Tongue (tissue), 1 donor: ENCODE measurements at regions not wholly inside any gene's neighbourhood (a gene's known extent, or its start where the extent isn't known, plus 50 kb on each side); places are given as distances from the start of the nearest gene placed in this dataset.

ENCODE experiments used
- DNase-seq: peaks from one replicate; pipeline ENCODE4 v3.0.0-alpha.2; 2015

GRCh38 chr19:30656520-30657100 is 284.4 kb downstream of the ZNF536 start:
- DNase-seq = no peak

GRCh38 chr19:30653646-30654386 is 281.6 kb downstream of the ZNF536 start:
- no peak for DNase-seq

DNA sequence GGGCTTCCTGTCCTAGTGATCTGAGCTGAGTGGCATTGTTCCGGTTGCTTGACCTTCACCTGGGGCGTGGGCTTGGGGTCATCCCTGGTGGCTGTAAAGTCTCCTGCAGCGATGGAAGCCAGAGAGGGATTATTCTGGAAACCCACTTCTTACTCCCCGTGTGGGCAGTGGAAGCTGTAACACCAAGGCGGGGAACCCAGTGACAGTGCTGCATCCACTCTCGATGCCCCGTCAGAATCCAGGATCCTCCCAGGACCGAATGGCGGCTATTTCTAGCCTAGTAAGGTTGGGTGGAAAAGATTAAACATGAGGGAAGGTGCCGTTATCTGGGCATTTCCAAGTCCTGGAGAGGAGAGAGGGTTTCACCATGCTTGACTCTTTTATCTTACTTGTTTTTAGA is 280.6 kb downstream of the ZNF536 start:
- no peak for DNase-seq

- DNase-seq = no peak
Observed at GRCh38 chr19:30651691-30652090, 279.5 kb downstream of the ZNF536 start.

- no peak for DNase-seq
Observed at GRCh38 chr19:30651066-30651465, 278.9 kb downstream of the ZNF536 start.

GRCh38 chr19:30649934-30650614 is 277.9 kb downstream of the ZNF536 start:
- DNase-seq = peak; percentile 91

GRCh38 chr19:30648866-30649862 is 277.0 kb downstream of the ZNF536 start:
- DNase-seq = peak; percentile 63

DNA sequence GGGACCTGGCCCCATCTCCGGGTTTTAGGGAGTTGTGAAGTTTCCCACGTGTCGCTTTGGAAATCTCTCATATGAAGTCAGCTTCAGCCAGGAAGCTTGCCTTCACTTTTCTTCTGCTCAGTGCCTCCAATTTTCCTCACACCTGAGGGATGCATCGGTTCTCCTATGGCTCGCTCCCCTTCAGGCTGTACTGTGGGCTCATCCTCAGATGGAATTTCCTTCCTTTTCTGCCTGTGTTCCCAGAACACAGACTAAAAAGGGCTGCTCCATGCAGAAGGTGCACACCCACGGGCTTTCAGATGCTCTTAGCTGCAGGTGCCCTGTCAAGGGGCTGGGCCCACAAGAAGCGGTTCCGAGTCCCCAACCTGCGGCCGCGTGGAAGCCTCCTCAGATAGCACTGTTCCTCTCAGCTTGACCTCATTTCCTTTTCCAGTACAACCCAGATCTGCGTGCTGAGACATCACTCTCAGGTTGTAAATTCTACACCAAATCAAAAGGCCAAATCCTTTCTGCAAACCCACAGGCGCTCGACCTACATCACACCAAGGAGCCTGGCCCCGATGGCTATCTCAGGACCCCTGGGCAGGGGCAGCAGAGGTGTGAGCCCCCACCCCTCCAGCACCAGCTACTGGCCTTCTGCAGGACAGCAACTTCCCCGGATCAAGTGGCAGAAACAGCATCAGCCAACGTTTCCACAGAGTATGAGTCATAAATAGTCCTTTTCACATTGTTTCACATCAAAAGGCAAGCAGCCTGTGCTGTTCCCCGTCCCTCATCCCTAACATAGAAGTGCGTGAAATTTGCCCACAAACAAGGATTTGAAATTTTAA is 275.9 kb downstream of the ZNF536 start:
- DNase-seq = peak; percentile 48

DNA sequence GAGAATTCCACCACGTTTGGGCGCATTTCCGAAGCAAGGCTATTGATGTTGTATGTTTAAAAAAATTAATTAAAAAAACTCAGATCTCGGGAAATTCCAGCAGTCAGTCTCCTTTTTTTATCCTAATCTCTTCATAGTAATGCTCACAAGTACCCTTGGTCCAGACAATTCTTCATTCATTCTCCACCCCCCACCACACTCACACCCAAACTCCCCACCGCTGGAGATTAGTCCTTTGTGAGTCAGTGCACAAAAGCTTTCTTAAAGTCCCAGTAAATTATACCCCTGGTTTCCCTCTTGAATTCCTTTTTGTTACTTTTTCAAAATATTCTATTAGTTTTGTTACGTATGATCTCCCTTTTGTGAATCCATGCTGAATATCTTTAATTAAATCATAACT is 274.6 kb downstream of the ZNF536 start:
- DNase-seq = no peak

GRCh38 chr19:30645946-30646577 is 273.9 kb downstream of the ZNF536 start:
- DNase-seq = no peak

DNA sequence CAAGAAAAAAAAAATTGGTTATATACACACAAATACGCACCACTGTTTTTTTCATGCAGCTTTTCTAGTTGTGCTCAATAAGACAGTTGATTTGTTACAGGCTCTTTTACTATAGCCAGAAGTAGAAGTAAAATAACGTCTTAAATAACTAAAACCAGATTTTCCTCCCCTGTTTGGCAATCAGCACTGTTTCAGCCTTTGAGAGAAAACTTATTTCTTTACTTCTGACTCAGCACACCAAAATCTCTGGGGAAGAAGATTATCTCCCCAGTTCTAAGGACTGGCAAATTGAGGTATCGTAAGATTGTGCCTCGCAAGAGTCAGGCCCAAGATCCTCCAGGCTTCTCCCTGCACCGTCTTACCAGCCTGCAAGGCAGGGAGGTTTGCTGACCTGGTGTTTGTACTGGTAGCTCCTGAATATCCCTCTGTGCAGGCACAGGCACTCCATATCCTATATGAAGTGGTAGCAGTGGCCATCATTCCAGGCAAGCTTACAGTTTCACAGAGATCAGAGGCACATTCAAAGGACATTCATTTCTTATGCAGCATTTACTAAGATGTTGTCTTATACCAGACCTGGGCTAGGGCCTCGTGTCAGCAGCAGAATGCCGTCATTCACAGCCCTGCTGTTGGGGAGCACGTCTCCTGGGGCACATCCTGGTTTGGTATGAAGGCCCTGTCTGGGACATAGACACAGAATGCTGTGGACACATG is 268.2 kb downstream of the ZNF536 start:
- peak; percentile 79 for DNase-seq

- no peak for DNase-seq
Observed at GRCh38 chr19:30638889-30639288, 266.7 kb downstream of the ZNF536 start.

DNA sequence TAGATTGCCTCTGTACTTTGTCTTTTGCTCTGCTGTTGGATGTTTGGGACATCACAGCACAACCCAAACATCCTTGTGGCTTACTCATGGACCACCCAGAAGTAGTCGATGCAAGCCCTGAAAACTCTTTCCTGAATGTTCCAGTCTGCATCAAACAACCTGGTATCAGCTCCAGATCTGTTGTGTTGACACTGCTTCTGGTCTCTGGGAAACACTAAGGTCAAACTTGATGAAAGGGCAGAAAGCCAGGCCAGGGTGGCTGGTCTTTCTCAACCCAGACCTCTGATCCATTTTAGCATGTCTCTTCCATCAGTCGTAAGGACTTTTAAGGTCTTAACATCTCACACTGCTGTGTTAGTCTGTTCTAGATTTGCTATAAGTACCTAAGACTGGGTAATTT is 265.7 kb downstream of the ZNF536 start:
- DNase-seq = no peak

DNA sequence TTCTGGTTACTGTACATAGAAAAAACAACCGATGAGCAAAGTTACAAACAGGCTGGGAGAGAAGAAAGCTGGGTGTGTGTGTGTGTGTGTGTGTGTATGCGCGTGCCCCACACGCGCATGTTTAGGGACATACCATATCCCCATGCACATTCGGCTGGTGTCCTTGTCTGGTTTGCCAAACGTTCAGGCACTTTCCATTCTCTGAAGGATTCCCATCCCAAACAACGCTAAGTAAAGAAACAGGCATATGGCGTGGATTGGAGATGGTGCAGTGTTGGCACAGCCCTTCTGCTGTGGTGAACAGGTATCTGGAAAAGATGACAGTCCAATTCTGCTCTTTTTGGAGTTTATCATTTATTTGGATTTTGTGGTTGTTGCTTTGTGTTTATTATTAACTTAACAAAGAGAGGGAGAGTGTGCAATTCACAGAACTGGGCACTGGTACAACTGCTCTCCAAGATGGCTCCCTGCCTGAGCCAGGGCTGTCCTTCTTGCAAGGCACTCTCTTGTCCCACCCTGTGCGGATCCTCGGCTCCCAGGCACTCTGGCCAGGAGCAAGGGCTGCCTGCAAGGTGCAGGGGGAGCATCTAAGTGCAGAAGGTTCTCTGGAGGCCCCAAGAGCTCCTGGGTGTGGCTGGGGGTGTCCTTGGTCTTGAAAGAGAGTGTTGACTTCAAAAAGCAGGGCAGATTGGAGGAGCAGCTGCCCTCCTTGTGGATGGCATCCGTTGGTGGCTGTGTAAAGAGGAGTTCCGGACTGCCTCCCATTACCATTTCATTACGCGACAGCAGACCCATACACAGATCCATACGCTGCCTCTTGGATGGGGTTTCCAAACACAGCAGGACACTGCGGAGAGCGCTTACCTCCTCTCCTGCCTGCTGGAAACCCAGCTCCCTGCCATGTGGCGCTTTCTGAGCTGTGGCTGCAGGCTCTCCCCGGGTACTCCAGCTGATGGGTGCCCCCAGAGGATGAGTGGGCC is 263.1 kb downstream of the ZNF536 start:
- no peak for DNase-seq

DNA sequence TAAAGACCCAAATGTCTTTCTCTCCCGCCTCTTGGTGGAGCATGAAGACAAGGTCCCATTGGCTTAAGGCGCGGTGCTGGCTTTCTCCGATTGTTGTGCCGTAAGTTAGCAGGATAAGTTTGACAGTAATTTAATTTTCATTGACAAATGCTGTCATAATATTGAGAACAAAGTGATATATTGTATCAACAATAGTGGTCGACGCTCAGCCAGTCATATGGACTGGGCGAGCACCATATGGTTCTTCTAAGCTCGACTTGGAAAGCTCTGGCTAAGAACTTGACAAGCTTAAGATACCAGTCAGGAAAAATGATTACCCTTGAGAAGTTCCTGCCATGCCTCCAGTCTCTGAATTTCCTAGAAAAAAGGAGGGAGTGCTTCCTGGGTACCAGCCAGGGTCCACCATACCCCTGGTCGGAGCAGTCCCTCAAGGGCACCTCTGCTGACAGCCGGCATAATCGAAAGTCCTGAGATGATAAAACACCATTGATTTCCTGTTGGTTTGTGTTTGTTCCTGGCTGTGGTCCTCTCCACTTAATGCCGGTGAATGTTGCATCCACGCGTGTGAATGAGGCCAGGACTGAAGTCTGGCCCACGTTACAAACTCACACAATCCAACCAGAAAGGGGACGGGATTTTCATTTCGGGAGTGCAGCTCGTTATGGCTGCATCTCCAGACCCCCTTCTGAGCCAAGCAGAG is 262.1 kb downstream of the ZNF536 start:
- no peak for DNase-seq

DNA sequence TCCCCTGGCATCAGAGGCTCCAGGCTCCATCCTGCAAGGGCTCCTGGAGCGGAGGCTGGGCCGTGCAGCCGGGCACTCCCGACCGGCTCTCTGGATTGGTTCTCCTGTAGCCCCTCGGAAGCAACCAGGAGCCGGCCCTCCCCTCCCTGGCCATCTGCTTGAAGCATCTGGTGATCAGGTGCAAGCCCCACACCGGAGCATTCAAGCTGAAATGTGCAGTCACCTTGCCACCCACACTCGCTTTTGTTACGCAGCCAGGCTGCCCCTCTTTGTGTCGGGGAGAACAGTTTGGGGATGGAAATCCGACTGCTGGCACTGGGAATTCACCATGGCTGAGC is 258.8 kb downstream of the ZNF536 start:
- no peak for DNase-seq

DNA sequence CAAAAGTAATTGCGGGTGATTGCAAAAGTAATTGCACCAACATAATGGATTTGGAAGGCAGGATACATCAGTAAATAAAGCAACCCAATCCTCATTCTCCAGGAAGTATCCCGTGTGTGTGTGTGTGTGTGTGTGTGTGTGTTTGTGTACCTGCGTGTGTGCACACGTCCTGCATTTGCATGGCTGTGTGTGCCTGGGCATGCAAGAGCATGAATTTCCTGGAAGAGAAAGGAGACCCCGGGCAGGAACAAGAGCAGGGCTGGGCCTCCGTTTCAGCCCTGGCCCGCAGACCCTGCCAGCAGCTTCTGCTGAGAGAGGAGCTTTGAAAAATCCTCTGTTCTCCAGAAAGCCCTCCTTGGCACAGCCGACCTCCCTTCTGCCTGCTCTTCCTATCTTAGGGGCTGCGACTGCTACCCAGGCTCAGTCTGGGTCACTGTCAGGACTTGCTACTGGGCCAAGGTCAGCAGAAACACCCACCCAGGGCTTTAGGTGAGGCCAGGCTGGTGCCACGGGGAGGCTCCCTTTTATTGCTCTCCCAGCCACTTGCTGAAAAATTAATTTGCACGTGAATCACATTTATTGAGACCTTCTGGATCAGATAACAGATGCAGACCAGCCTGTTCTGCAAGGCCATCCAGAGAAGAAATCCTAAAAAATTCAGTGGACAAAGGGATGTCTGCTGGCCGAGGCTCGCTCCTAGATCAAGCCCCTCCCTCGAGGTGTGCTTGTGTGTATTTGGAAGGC is 258.3 kb downstream of the ZNF536 start:
- peak; percentile 40 for DNase-seq

DNA sequence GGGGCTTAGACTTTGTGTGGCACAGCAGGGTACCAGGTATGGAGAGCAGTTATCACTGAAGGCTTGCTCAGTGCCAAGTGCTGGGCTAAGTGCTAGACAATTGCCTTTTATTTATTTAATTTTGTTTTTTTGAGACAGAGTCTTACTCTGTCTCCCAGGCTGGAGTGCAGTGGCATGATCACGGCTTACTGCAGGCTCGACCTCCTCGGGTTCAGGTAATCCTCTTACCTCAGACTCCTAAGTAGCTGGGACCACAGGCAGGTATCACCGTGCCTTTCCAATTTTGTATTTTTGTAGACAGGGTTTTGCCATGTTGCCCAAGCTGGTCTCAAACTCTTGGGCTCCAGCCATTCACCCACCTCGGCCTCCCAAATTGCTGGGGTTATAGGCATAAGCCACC is 256.9 kb downstream of the ZNF536 start:
- DNase-seq = no peak
